A673 (cell line): ENCODE measurements at regions not wholly inside any gene's neighbourhood (a gene's known extent, or its start where the extent isn't known, plus 50 kb on each side); places are given as distances from the start of the nearest gene placed in this dataset.

ENCODE experiments used
- BruUV-seq: library from RNA; stranded (reverse); fragments of 400-500 nt; replicated peaks from 2 replicates; lab custom pipeline; 2021; lab: Mats Ljungman, UMichigan
- CTCF ChIA-PET: fragments of 300-600 bp; sonication (Branson Sonifier 250); formaldehyde crosslinking; loops from one replicate; lab custom pipeline; 2022; ENCODE audit warnings: antibody characterized with exemption; lab: Charles Lee
- POLR2A ChIA-PET: fragments of 300-600 bp; sonication (Branson Sonifier 250); formaldehyde crosslinking; loops from one replicate; lab custom pipeline; 2022; ENCODE audit warnings: antibody characterized with exemption; ENCODE audit not compliant: low non-redundant PET; lab: Charles Lee
- DNase-seq: peaks from one replicate; pipeline ENCODE4 v3.0.0-alpha.2; 2015; ENCODE audit warnings: low spot score
- H3K27ac ChIP-seq: fragments of 200-600 bp; sonication (generic); 2 replicates; pipeline ENCODE4 v1.5.1; 2016; ENCODE audit warnings: mixed run types, low read depth, mild to moderate bottlenecking, mixed read lengths, antibody characterized with exemption, low read length; ENCODE audit not compliant: poor library complexity, severe bottlenecking
- H3K27me3 ChIP-seq: fragments of 200-600 bp; sonication (generic); replicated peaks from 2 replicates; pipeline ENCODE4 v1.6.1; 2017; ENCODE audit warnings: mixed run types, low read depth, mild to moderate bottlenecking, mixed read lengths, antibody characterized with exemption, low read length; ENCODE audit not compliant: insufficient read depth, poor library complexity
- H3K36me3 ChIP-seq: fragments of 200-600 bp; sonication (generic); 2 replicates; pipeline ENCODE4 v1.6.1; 2016; ENCODE audit warnings: mixed run types, mild to moderate bottlenecking, mixed read lengths, antibody characterized with exemption, low read length; ENCODE audit not compliant: insufficient read depth, poor library complexity, severe bottlenecking
- H3K4me1 ChIP-seq: fragments of 200-600 bp; sonication (generic); 2 replicates; pipeline ENCODE4 v1.6.1; 2017; ENCODE audit warnings: mixed run types, mild to moderate bottlenecking, mixed read lengths, antibody characterized with exemption, low read length; ENCODE audit not compliant: insufficient read depth, poor library complexity, severe bottlenecking
- H3K4me3 ChIP-seq: fragments of 200-600 bp; sonication (generic); 2 replicates; pipeline ENCODE4 v1.5.1; 2016; ENCODE audit warnings: low read depth, mixed run types, mild to moderate bottlenecking, mixed read lengths, low read length; ENCODE audit not compliant: poor library complexity, severe bottlenecking
- H3K9me3 ChIP-seq: fragments of 200-600 bp; sonication (generic); 2 replicates; pipeline ENCODE4 v1.6.1; 2016; ENCODE audit warnings: mixed run types, low read depth, mild to moderate bottlenecking, mixed read lengths, antibody characterized with exemption, low read length; ENCODE audit not compliant: poor library complexity, severe bottlenecking
- EZH2 ChIP-seq: fragments of 200-600 bp; sonication (generic); IDR thresholded peaks from 2 replicates; pipeline ENCODE4 v1.6.1; 2017; ENCODE audit warnings: borderline replicate concordance, low read depth, mild to moderate bottlenecking, mixed read lengths, antibody characterized with exemption, low read length; ENCODE audit not compliant: poor library complexity, severe bottlenecking
- intact Hi-C: fragments of 100-400 bp; cut with micrococcal nuclease; formaldehyde crosslinking; loops from one replicate; pipeline ENCODE4 v1.10.0; 2022; ENCODE audit not compliant: unreplicated experiment
- TF ChIP-seq, protein P1 (sequence below): fragments of 300-800, 200-600 bp; sonication (generic); conservative IDR thresholded peaks from 2 replicates; pipeline ENCODE4 v1.5.1; 2017; ENCODE audit warnings: low read depth, mild to moderate bottlenecking, antibody characterized with exemption, low read length, moderate library complexity, mixed read lengths

GRCh38 chr5:9829621-9830020 lies 199.5 kb upstream of the TAS2R1 start:
- ChIA-PET POLR2A (no interaction called here), CTCF (no interaction called here)
- intact Hi-C loops: no loop called here
- H3K4me3 ChIP-seq: no peak overlapping the region
- H3K27ac ChIP-seq: no peak overlapping the region
- no peak for DNase-seq
- BruUV-seq: no TSS peak
- H3K9me3 ChIP-seq: no peaks in the 10 kb centered on the region
- H3K4me1 ChIP-seq: no peaks in the 10 kb centered on the region
- TF ChIP-seq, protein P1, sequence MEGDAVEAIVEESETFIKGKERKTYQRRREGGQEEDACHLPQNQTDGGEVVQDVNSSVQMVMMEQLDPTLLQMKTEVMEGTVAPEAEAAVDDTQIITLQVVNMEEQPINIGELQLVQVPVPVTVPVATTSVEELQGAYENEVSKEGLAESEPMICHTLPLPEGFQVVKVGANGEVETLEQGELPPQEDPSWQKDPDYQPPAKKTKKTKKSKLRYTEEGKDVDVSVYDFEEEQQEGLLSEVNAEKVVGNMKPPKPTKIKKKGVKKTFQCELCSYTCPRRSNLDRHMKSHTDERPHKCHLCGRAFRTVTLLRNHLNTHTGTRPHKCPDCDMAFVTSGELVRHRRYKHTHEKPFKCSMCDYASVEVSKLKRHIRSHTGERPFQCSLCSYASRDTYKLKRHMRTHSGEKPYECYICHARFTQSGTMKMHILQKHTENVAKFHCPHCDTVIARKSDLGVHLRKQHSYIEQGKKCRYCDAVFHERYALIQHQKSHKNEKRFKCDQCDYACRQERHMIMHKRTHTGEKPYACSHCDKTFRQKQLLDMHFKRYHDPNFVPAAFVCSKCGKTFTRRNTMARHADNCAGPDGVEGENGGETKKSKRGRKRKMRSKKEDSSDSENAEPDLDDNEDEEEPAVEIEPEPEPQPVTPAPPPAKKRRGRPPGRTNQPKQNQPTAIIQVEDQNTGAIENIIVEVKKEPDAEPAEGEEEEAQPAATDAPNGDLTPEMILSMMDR: no peak
- no peak for TF ChIP-seq EZH2
- no peaks in the 10 kb centered on the region for H3K27me3 ChIP-seq
- H3K36me3 ChIP-seq: no peaks in the 10 kb centered on the region

GRCh38 chr5:9820691-9821449 lies 190.7 kb upstream of the TAS2R1 start:
- Histone ChIP-seq H3K27me3 (no peaks in the 10 kb centered on the region), H3K9me3 (no peaks in the 10 kb centered on the region), H3K36me3 (no peaks in the 10 kb centered on the region), H3K27ac (no peak overlapping the region), H3K4me1 (no peaks in the 10 kb centered on the region), H3K4me3 (no peak overlapping the region)
- ChIA-PET POLR2A (no interaction called here), CTCF (no interaction called here)
- no TSS peak for BruUV-seq
- intact Hi-C loops: no loop called here
- no peak for DNase-seq
- TF ChIP-seq, protein P1: no peak
- no peak for TF ChIP-seq EZH2

- Histone ChIP-seq H3K27ac (no peak overlapping the region), H3K4me1 (no peaks in the 10 kb centered on the region), H3K4me3 (no peak overlapping the region), H3K36me3 (no peaks in the 10 kb centered on the region), H3K9me3 (no peaks in the 10 kb centered on the region), H3K27me3 (no peaks in the 10 kb centered on the region)
- intact Hi-C loops: no loop called here
- TF ChIP-seq EZH2: no peak
- TF ChIP-seq, protein P1: no peak
- ChIA-PET POLR2A (no interaction called here), CTCF (no interaction called here)
- DNase-seq: no peak
- BruUV-seq: no TSS peak
These were observed 188.2 kb upstream of the TAS2R1 start for GRCh38 chr5:9818340-9818845.
